ENCODE measurements at regions not wholly inside any gene's neighbourhood (a gene's known extent, or its start where the extent isn't known, plus 50 kb on each side); places are given as distances from the start of the nearest gene placed in this dataset.

DNA sequence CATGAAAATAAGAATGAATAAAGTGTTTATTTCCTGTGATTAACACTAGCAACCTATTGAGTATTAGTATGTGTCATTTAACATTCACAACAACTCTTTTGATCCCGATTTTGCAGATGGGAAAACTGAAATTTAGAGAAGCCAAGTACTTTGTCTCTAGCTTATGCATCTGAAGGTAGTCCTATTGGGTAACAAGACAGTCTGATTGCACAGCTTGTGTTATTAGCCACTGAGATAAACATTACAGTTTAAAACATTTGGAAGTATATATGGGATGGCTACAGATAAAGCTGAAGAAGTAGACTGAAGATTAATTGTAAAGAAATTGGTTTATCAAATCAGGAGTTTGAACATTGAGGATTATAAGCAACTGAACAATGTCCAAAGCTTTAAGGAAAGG is 99.6 kb upstream of the PDE5A start:
- Histone ChIP-seq H3K4me2 (ENCODE audit: insufficient read depth, low read length) (no peak overlapping the region), H3K9me3 (replicated peaks; ENCODE audit: control insufficient read depth, insufficient read depth, low read length) (no peaks in the 10 kb centered on the region), H3K4me3 (replicated peaks in 1 of 3; ENCODE audit: insufficient read depth in 1 of 3, low read depth in 1 of 3, low read length in 3 of 3) (no peak overlapping the region), H3K9ac (replicated peaks; ENCODE audit: extremely low read depth, insufficient read depth, low read length) (no peak overlapping the region), H4K20me1 (replicated peaks; ENCODE audit: control insufficient read depth, extremely low read depth, insufficient read depth, low read length) (no peaks in the 10 kb centered on the region), H3K9me1 (replicated peaks; ENCODE audit: control insufficient read depth, extremely low read depth, insufficient read depth, low read length) (no peaks in the 10 kb centered on the region), H2AFZ (ENCODE audit: low read depth, low read length) (no peak overlapping the region), H3K27me3 (ENCODE audit: control insufficient read depth in 2 of 2, insufficient read depth in 2 of 2, low read length in 2 of 2) (no peaks in the 10 kb centered on the region), H3K36me3 (ENCODE audit: control insufficient read depth in 2 of 2, extremely low read depth in 1 of 2, insufficient read depth in 2 of 2, low read length in 2 of 2) (no peaks in the 10 kb centered on the region), H3K27ac (ENCODE audit: insufficient read depth, low read depth, low read length) (no peak overlapping the region), H3K4me1 (ENCODE audit: control insufficient read depth, extremely low read depth, insufficient read depth, low read length) (peaks cover 21% of the 10 kb centered on the region), H3K79me2 (ENCODE audit: control insufficient read depth, insufficient read depth, low read length) (no peaks in the 10 kb centered on the region)
- DNase-seq (ENCODE audit: low read depth, low spot score), result no peak
- ChIA-PET POLR2A (interaction anchor here (0.6 kb wide), 1 partner anchor 90 kb away, joined by 4 read pairs; no protein-coding TSS in a partner anchor), CTCF (no interaction called here)
- dilution Hi-C loops (cut with MboI; ENCODE audit: extremely low pct_ligation_motif_present, low sequenced_read_pairs) (no loop called here), intact Hi-C loops (cut with micrococcal nuclease) (loop anchor here (5.0 kb wide), 1 partner anchor 71 kb away; no protein-coding TSS in a partner anchor)
- TF ChIP-seq EZH2 (IDR thresholded peaks at IDR 0.05; ENCODE audit: borderline replicate concordance, low read depth, low read length, severe bottlenecking) (no peak), GATA2 (IDR thresholded peaks at IDR 0.05; ENCODE audit: insufficient read depth, insufficient read length, low read depth, low read length) (no peak), MYC (IDR thresholded peaks at IDR 0.05; ENCODE audit: low read depth, low read length) (no peak), POLR2AphosphoS5 (IDR thresholded peaks at IDR 0.05; ENCODE audit: insufficient read depth, low read depth, low read length) (no peak), CTCF (IDR thresholded peaks at IDR 0.05; ENCODE audit: extremely low read depth in 1 of 2, insufficient read depth in 1 of 2, low read depth in 1 of 2, low read length in 2 of 2) (no peak), POLR2A (IDR thresholded peaks at IDR 0.05; ENCODE audit: low read depth, low read length) (no peak), FOS (IDR thresholded peaks at IDR 0.05; ENCODE audit: borderline replicate concordance, insufficient read depth, low read length) (no peak)
- TF ChIP-seq, protein P1, sequence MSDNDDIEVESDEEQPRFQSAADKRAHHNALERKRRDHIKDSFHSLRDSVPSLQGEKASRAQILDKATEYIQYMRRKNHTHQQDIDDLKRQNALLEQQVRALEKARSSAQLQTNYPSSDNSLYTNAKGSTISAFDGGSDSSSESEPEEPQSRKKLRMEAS (IDR thresholded peaks at IDR 0.05; ENCODE audit: insufficient read depth, insufficient read length), result no peak
- FAIRE-seq, result no peak
- no TSS peak for BruUV-seq (replicated peaks)
